ENCODE measurements at regions not wholly inside any gene's neighbourhood (a gene's known extent, or its start where the extent isn't known, plus 50 kb on each side); places are given as distances from the start of the nearest gene placed in this dataset.
A peak's percentile ranks its signal among the peaks of the same experiment; 100 is the strongest.

- DNase-seq (ENCODE audit: low read depth in 2 of 2): no peak
Observed at GRCh38 chr22:44613196-44613595, 88.8 kb upstream of the PRR5 start.

- no peak for DNase-seq (ENCODE audit: low read depth in 2 of 2)
Observed at GRCh38 chr22:44611880-44612496, 90.0 kb upstream of the PRR5 start.

- DNase-seq (ENCODE audit: low read depth in 2 of 2): no peak
Observed at GRCh38 chr22:44610071-44610470, 91.9 kb upstream of the PRR5 start.

GRCh38 chr22:44609400-44609988 lies 92.5 kb upstream of the PRR5 start:
- DNase-seq (ENCODE audit: low read depth in 2 of 2): no peak

- DNase-seq (ENCODE audit: low read depth in 2 of 2): no peak
Observed at GRCh38 chr22:44608597-44609399, 93.2 kb upstream of the PRR5 start.

- DNase-seq (ENCODE audit: low read depth in 2 of 2): no peak
Observed at GRCh38 chr22:44606126-44606525, 95.9 kb upstream of the PRR5 start.

- DNase-seq (ENCODE audit: low read depth in 2 of 2): no peak
Observed at GRCh38 chr22:44605486-44605885, 96.5 kb upstream of the PRR5 start.

- DNase-seq (ENCODE audit: low read depth in 2 of 2): no peak
Observed at GRCh38 chr22:44604991-44605390, 97.0 kb upstream of the PRR5 start.

GRCh38 chr22:44604455-44604854 lies 97.5 kb upstream of the PRR5 start:
- DNase-seq (ENCODE audit: low read depth in 2 of 2): no peak

GRCh38 chr22:44603767-44604166 lies 98.2 kb upstream of the PRR5 start:
- no peak for DNase-seq (ENCODE audit: low read depth in 2 of 2)

- DNase-seq (ENCODE audit: low read depth in 2 of 2): no peak
Observed at GRCh38 chr22:44601725-44602124, 100.3 kb upstream of the PRR5 start.

- no peak for DNase-seq (ENCODE audit: low read depth in 2 of 2)
Observed at GRCh38 chr22:44601189-44601588, 100.8 kb upstream of the PRR5 start.

- no peak for DNase-seq (ENCODE audit: low read depth in 2 of 2)
Observed at GRCh38 chr22:44600207-44600785, 101.7 kb upstream of the PRR5 start.

- no peak for DNase-seq (ENCODE audit: low read depth in 2 of 2)
Observed at GRCh38 chr22:44599500-44600140, 101.6 kb upstream of the RTL6 start.

- DNase-seq (ENCODE audit: low read depth in 2 of 2): no peak
Observed at GRCh38 chr22:44599084-44599483, 101.1 kb upstream of the RTL6 start.

GRCh38 chr22:44597616-44598015 lies 99.6 kb upstream of the RTL6 start:
- no peak for DNase-seq (ENCODE audit: low read depth in 2 of 2)

- DNase-seq (ENCODE audit: low read depth in 2 of 2): no peak
Observed at GRCh38 chr22:44596396-44597125, 98.5 kb upstream of the RTL6 start.

GRCh38 chr22:44595841-44596341 lies 97.9 kb upstream of the RTL6 start:
- peak in 1 of 2 donors; percentile 12 for DNase-seq (ENCODE audit: low read depth in 2 of 2)

- no peak for DNase-seq (ENCODE audit: low read depth in 2 of 2)
Observed at GRCh38 chr22:44594951-44595350, 96.9 kb upstream of the RTL6 start.

GRCh38 chr22:44592824-44593148 lies 94.8 kb upstream of the RTL6 start:
- no peak for DNase-seq (ENCODE audit: low read depth in 2 of 2)

GRCh38 chr22:44592126-44592823 lies 94.2 kb upstream of the RTL6 start:
- no peak for DNase-seq (ENCODE audit: low read depth in 2 of 2)

Measured in stimulated activated CD8-positive, alpha-beta memory T cell treated with anti-CD3 and anti-CD28 coated beads, Interleukin-15, amount 100 ng/mL, for 48 hours (primary cell).